ENCODE measurements at regions not wholly inside any gene's neighbourhood (a gene's known extent, or its start where the extent isn't known, plus 50 kb on each side); places are given as distances from the start of the nearest gene placed in this dataset.
"Not testable (repeated sequence)": the region's sequence is repeated elsewhere in the genome, so short reads cannot be mapped to it uniquely, and the experiment has no call there.

DNA sequence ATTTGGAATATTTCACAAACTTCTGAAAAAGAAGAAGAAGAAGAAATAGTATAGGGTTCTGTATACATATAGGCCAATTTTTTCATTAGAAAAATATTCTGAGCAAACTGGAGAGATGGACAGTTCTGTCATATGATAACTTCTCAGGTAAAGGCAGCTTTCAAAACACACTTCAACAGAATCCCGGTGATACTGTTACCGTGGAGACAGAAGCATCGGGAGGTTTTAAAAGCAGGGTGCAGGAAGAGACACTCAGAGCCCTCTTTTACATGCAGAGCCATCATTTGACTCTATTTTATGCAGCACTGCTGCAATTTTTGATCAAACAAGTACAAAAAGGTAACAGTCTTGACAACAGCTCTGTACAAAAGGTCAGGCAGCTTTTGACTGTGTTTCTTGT lies 1785.4 kb downstream of the LRRC4C start:
- no peak for ATAC-seq

GRCh38 chr11:39668640-39669039 lies 1790.8 kb downstream of the LRRC4C start:
- no peak for ATAC-seq

GRCh38 chr11:39664023-39664422 lies 1795.4 kb downstream of the LRRC4C start:
- ATAC-seq, result no peak

GRCh38 chr11:39661890-39662289 lies 1797.6 kb downstream of the LRRC4C start:
- ATAC-seq, result no peak

GRCh38 chr11:39651857-39652461 lies 1807.5 kb downstream of the LRRC4C start:
- no peak for ATAC-seq

DNA sequence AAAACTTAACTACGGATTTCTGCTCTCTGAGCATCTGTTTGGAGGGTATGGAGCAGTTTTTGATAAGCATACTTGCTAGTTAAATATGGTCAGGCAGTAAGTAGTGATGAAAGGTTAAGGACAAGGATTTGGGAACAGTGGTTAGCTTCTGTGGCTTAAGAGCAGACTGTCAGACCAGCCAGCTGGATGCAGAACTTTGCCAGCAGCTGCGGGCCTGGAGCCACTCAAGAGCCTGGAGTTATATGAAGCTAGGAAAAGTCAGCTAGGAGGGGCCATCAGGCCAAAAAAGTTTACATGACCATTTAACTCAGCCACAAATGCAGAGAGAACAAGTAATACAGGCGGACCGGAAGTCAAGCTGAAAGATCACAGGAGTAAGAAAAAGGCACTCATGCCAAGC lies 1817.7 kb downstream of the LRRC4C start:
- ATAC-seq, result no peak

DNA sequence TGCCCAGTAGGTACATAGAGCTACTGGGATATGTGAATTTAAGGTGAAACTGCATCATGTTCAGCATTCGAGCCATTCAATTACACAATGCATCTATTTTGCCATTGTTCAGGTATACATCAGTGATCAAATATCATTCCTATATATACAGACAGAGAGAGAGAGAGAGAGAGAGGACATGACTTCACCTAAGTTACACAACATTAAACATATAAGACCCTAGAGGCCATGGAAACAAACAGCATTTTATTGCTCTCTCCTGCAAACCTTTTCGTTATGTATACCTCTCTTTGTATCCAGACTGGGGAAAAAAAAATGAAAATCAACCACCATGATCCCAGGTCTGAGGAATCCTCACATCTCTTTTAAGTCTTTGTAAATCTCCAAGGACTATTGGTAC lies 1829.1 kb downstream of the LRRC4C start:
- ATAC-seq, result no peak

GRCh38 chr11:39628311-39628710 lies 1831.1 kb downstream of the LRRC4C start:
- no peak for ATAC-seq

DNA sequence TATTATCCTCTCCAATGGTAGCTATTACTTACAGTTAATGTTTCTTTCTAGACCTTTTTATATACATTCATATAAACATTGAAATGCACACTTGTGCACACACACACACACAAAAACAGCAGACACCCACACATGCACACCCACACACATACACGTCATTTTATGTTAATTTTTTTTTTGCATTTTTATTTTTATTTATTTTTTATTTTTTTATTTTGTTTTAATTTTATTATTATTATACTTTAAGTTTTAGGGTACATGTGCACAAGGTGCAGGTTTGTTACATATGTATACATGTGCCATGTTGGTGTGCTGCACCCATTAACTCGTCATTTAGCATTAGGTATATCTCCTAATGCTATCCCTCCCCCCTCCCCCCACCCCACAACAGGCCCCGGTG lies 1839.1 kb downstream of the LRRC4C start:
- ATAC-seq, result not testable (repeated sequence)

- no peak for ATAC-seq
These were observed 1841.5 kb downstream of the LRRC4C start for GRCh38 chr11:39617971-39618370.

DNA sequence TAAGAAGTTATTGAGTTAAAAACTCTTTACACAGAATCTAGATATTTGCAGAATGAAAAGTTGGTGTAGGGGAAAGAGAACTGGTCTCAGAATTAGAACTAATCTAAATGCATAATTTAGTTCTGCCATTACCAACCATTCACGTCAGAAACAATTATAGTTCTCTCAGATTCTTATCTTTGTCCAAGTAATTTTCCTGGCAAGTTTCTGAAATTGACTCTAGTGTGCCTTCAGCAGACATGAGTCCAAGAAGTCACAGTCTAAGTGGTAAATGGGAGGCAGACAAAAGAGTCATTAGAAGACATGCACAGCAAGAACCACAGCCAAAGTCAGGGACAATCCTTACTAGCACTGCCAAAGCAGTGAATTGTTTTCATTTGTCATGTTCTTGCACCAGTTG lies 1870.1 kb downstream of the LRRC4C start:
- ATAC-seq, result no peak

GRCh38 chr11:39586036-39586435 lies 1873.4 kb downstream of the LRRC4C start:
- no peak for ATAC-seq

DNA sequence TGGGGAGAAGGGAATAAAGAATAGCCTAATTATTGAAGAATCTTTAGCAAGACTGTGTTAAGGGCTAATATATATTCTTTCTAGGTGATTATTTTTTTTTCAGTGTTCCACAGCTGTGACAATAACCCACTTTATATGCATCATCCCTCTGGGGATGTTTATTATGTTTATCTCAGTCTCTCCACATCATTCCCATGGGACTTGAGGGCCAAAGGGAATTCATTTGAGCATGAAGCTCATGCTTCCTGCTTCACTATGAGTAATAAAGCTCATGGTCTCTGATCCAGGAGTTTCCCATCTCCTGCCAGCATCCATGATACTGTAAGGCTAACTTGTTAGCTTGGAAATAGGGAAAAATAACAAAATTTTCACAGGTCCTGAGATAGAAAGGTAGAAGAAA lies 1888.4 kb downstream of the LRRC4C start:
- no peak for ATAC-seq

DNA sequence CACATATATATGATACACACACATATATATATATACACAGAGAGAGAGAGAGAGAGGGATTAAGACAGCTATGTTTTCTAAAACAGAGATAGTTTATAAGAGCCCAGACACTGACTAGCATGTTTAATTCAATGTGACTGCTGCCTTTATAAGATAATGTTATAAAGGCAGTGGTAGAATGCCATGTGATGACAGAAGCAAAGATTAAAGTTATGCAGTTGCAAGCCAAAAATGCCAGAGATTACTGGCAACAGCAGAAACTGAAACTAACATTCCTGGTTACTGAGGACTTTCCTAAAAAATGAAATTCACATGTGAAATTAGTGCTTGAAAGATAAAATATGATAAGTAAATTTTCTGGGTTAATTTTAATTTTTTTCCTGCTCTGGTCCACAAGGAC lies 1888.9 kb downstream of the LRRC4C start:
- no peak for ATAC-seq

DNA sequence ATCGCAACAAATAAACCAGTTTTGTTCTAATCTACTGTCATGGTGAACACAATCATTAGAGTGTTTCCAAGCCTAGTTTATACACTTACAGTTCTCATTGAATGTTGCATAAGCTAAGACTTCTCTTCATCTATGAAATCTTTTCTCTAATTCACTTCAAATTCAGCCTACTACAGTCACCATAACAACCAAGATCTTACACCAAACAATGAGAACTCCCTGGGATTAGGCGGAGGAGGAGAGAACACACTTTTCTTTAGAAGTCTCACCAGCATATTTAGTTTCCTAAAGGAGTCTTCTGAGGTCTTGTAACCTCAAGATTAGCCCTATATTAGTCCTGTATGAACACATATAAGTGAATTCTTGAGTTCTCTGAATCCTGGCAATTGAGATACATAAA lies 1889.7 kb downstream of the LRRC4C start:
- no peak for ATAC-seq

DNA sequence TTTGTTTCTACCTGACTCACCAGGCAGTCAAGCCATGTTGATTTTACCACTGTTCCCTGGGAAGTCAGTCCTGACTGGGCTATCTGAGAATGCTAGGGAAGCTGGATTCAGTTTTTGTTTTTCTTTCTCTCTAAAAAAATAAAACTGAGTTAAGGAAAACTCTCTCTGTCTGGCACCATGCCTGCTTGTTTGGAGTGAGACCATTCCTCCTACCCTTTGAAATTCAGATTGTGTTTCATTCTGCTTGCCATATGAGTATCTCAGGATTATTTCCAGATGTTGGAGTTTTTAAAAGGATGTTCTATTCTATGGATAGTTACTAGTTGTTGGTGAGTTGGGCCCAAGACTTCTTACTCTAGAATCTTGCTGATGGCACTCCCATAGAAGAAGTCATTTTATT lies 1917.0 kb downstream of the LRRC4C start:
- ATAC-seq, result no peak

DNA sequence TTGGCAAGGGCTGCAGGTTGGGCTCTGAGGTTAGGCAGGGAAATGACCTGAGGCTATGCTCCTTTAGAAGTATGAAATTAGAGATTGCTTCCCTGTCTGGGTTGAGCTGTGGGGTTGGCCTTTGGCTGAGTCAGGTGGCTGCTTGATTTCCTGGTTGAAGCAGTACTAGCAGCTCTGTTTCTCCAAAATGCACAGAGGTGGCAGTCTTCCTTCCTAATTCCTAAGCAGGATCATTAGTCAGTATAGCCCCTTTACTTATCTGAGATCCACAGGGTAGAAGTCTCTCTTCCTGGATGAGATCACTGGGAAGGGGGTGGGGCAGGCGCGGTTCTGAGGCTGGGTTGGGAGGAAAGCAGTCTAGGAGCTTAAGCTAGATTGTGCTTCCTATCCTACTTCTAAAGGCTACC lies 1917.5 kb downstream of the LRRC4C start:
- peak; percentile 15 for ATAC-seq

GRCh38 chr11:39536323-39536722 lies 1923.1 kb downstream of the LRRC4C start:
- ATAC-seq, result not testable (repeated sequence)
